ENCODE measurements at regions not wholly inside any gene's neighbourhood (a gene's known extent, or its start where the extent isn't known, plus 50 kb on each side); places are given as distances from the start of the nearest gene placed in this dataset.

GRCh38 chrX:146448791-146449190 lies 360.8 kb upstream of the CXorf51B start:
- Histone ChIP-seq H4K8ac (ENCODE audit: extremely low read depth, insufficient read depth, low read length) (no peak overlapping the region), H4K20me1 (replicated peaks in 1 of 2; ENCODE audit: control insufficient read depth in 1 of 2, insufficient read depth in 2 of 2, low read length in 2 of 2) (no peaks in the 10 kb centered on the region), H3K4me3 (ENCODE audit: extremely low read depth in 1 of 4, insufficient read depth in 2 of 4, low read depth in 3 of 4, low read length in 4 of 4) (no peak overlapping the region), H3K56ac (replicated peaks; ENCODE audit: insufficient read length, low read depth, low read length) (no peak overlapping the region), H2BK12ac (ENCODE audit: low read depth, low read length) (no peak overlapping the region), H2AK5ac (ENCODE audit: low read depth, low read length) (no peak overlapping the region), H3K27me3 (replicated peaks in 1 of 4; ENCODE audit: control insufficient read depth in 3 of 4, extremely low read depth in 1 of 4, insufficient read depth in 3 of 4, low read length in 3 of 4) (no peaks in the 10 kb centered on the region), H3K9ac (replicated peaks in 1 of 4; ENCODE audit: extremely low read depth in 1 of 4, low read depth in 3 of 4, low read length in 3 of 4) (no peak overlapping the region), H3K23me2 (ENCODE audit: low read depth, low read length) (no peaks in the 10 kb centered on the region), H3K23ac (ENCODE audit: insufficient read length) (no peak overlapping the region), H4K91ac (replicated peaks; ENCODE audit: insufficient read length, low read length) (no peak overlapping the region), H3K79me2 (ENCODE audit: control insufficient read depth in 1 of 2, insufficient read depth in 2 of 2, low read length in 2 of 2) (no peaks in the 10 kb centered on the region), H3K79me1 (ENCODE audit: low read depth, low read length) (no peaks in the 10 kb centered on the region), H2BK5ac (ENCODE audit: low read depth, low read length) (no peak overlapping the region), H3K4me2 (ENCODE audit: insufficient read depth in 1 of 2, low read depth in 2 of 2, low read length in 2 of 2) (no peak overlapping the region), H2AFZ (ENCODE audit: low read length) (no peak overlapping the region), H2BK20ac (ENCODE audit: low read length) (no peak overlapping the region), H3K18ac (ENCODE audit: extremely low read depth, low read length) (no peak overlapping the region), H4K5ac (ENCODE audit: insufficient read length, low read depth, low read length) (no peak overlapping the region), H3K36me3 (ENCODE audit: control insufficient read depth in 2 of 4, insufficient read depth in 4 of 4, low read length in 3 of 4) (no peaks in the 10 kb centered on the region; a peak in 1 of 8 replicates), H3K9me3 (ENCODE audit: insufficient read depth in 2 of 2, low read depth in 1 of 2, low read length in 1 of 2) (peaks cover 0 to 4% of the 10 kb centered on the region in 2 experiments; a peak in 2 of 4 replicates), H3K14ac (ENCODE audit: insufficient read length) (no peak overlapping the region), H3K4ac (replicated peaks; ENCODE audit: insufficient read length, low read depth, low read length) (no peak overlapping the region), H3K27ac (ENCODE audit: low read depth, low read length) (no peak overlapping the region), H2BK15ac (ENCODE audit: low read length) (no peak overlapping the region), H3K4me1 (replicated peaks in 1 of 4; ENCODE audit: control insufficient read depth in 3 of 4, insufficient read depth in 4 of 4, low read length in 3 of 4) (no peaks in the 10 kb centered on the region), H2BK120ac (replicated peaks; ENCODE audit: low read depth, low read length) (no peak overlapping the region)
- WGBS, 2 experiments (ENCODE audit: extremely low coverage in 1 of 2, insufficient coverage in 1 of 2, insufficient read length in 1 of 2, insufficient replicate concordance in 2 of 2, low coverage in 1 of 2, low lambda C conversion rate in 2 of 2, missing lambda C conversion rate in 1 of 2), result 91% methylated on average over 2 of the region's 2 CpGs; no CpG with 5 or more reads in 1 of the 2 experiments
- FAIRE-seq (no peak), DNase-seq (ENCODE audit: low read depth in 1 of 2, low spot score in 2 of 2) (no peak)
- POLR2A ChIA-PET (ENCODE audit: partially characterized antibody), result no interaction called here
- CTCF ChIA-PET (ENCODE audit: partially characterized antibody), result no interaction called here
- no peak for TF ChIP-seq CBX5 (IDR thresholded peaks at IDR 0.05; ENCODE audit: low read depth, low read length)
- no peak for TF ChIP-seq ASH2L (IDR thresholded peaks at IDR 0.05; ENCODE audit: low read length)
- no peak for TF ChIP-seq GABPA (IDR thresholded peaks at IDR 0.05; ENCODE audit: borderline replicate concordance, insufficient read depth, low read length)
- TF ChIP-seq CHD1 (IDR thresholded peaks at IDR 0.05; ENCODE audit: low read depth, low read length), result no peak
- no peak for TF ChIP-seq BRCA1 (IDR thresholded peaks at IDR 0.05; ENCODE audit: low read depth, low read length)
- TF ChIP-seq BACH1 (IDR thresholded peaks at IDR 0.05; ENCODE audit: low read length), result no peak
- no peak for TF ChIP-seq ATF3 (IDR thresholded peaks at IDR 0.05; ENCODE audit: insufficient read depth, low read depth, low read length)
- TF ChIP-seq NRF1 (IDR thresholded peaks at IDR 0.05; ENCODE audit: low read depth, low read length), result no peak
- no peak for TF ChIP-seq NANOG (IDR thresholded peaks at IDR 0.05; ENCODE audit: insufficient read depth, low read depth, low read length, poor library complexity, severe bottlenecking)
- no peak for TF ChIP-seq TBP (IDR thresholded peaks at IDR 0.05; ENCODE audit: low read depth, low read length)
- no peak for TF ChIP-seq RNF2 (IDR thresholded peaks at IDR 0.05; ENCODE audit: borderline replicate concordance, low read depth, low read length, missing control alignments, poor library complexity, severe bottlenecking)
- TF ChIP-seq MAFK (IDR thresholded peaks at IDR 0.05; ENCODE audit: low read depth, low read length), result no peak
- TF ChIP-seq JUN (IDR thresholded peaks at IDR 0.05; ENCODE audit: low read depth, low read length), result no peak
- TF ChIP-seq EGR1 (IDR thresholded peaks at IDR 0.05; ENCODE audit: borderline replicate concordance, low read depth, low read length), result no peak

Measured in H1 (cell line).